ENCODE measurements at regions not wholly inside any gene's neighbourhood (a gene's known extent, or its start where the extent isn't known, plus 50 kb on each side); places are given as distances from the start of the nearest gene placed in this dataset.

DNA sequence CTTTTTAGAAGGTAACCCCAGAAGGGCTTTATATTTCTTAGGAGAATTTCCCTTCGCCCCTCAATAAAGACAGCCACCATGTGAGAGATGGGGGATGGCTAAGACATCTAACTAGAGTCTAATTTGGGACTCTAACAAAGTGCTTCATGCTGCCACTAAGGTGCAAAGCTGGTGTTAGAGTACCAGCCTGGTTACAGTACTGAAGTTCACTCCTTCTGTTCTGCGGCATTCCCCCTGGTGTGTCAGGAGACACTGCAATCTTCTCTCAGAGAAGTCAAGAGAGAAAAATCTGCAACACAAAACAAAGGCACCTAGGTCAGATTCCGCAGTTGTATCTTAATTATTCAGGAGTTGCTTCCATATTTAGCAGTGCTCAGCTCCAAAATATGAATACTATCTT lies 603.0 kb upstream of the CADM1 start:
- DNase-seq (ENCODE audit: missing footprints) (no peak), ATAC-seq (no peak)
- intact Hi-C loops (cut with DNase I): no loop called here

DNA sequence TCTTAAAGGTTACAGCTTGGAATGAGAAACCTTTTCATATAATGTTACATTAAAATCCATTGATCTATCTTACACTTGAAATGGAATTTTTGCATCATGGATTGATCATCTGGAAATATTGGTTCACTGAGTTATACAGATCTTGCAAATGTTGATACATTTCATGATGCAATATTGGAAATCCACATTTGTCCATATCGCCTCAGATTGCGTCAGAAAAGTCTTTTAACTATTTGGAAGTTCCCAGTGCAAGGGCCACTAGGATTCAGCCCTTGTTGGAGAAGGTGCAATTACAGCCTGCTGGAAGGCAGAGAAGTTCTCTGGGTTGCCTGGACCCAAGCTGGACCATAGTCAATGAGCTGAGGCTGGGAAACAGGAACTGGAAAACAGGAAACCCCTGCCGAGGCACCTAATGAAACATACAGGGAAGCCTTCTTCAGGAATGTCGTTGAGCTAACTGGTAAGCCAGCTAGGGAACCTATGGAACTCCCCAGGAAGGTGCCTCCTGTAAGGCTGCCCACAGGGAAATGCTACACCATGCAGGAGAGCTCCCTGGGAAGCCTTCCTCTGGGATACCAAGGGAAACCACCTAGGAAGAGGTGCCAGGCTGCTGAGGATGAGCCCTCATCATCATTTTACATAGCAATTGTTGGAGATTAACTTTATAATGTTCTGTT lies 600.4 kb upstream of the CADM1 start:
- intact Hi-C loops (cut with DNase I): no loop called here
- ATAC-seq (no peak), DNase-seq (ENCODE audit: missing footprints) (no peak)

DNA sequence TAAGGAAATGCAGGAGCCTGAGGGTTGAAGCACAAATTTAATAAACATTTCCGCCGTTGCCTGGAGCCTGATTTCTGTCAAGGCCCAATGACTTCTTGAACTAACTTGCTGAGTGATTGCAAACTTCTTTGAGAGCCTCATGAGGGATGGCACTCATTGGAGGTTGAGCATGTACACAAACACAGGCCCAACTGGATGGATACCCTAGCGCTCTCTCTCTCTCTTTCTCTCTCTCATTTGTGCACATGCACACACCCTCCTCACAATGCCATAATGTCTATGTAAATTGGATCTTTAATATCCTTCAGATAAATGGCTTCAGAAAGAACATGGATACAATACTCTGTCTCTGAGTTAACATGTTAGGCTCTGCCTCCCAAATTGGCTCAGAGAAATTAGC lies 597.7 kb upstream of the CADM1 start:
- intact Hi-C loops (cut with DNase I): no loop called here
- ATAC-seq: no peak
- DNase-seq (ENCODE audit: missing footprints): no peak

DNA sequence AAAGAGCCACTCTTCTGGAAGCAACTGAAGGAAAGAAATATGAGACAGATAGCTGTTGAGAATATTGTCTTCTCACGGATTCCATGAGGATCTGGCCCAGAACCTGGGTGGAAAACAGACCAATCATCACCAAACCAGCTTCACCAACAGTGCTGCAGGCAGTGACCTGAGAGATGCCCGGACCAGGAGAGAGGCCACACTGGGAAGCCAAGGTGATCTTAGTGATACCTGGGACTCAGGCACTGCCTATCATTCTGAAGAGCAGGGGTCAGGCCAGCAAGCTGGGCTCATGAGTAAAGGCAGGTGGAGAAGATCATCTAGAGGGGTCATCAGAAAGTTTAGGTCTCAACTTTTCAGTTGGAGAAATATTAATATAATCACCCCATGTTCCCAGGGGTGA lies 595.8 kb upstream of the CADM1 start:
- DNase-seq (ENCODE audit: missing footprints) (no peak), ATAC-seq (no peak)
- intact Hi-C loops (cut with DNase I): no loop called here

DNA sequence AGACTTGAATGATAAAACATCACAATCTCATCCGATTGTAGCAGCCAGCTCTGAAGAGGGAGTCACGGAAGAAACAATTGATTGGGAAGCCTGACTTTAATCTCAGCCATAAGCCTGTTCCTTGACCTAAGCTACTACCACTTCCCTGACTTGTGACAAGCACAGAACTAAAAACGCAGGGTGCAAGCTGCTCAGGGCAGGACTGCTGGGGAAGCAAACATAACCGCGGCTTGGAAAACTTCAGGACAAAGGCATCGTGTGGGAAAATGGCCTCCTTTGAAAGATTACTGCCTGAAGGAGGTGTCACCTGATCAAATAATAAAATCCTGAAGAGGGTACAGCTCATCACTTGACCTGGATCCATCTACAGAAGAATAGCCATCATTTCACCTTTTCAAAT lies 595.3 kb upstream of the CADM1 start:
- no peak for DNase-seq (ENCODE audit: missing footprints)
- intact Hi-C loops (cut with DNase I): no loop called here
- no peak for ATAC-seq

DNA sequence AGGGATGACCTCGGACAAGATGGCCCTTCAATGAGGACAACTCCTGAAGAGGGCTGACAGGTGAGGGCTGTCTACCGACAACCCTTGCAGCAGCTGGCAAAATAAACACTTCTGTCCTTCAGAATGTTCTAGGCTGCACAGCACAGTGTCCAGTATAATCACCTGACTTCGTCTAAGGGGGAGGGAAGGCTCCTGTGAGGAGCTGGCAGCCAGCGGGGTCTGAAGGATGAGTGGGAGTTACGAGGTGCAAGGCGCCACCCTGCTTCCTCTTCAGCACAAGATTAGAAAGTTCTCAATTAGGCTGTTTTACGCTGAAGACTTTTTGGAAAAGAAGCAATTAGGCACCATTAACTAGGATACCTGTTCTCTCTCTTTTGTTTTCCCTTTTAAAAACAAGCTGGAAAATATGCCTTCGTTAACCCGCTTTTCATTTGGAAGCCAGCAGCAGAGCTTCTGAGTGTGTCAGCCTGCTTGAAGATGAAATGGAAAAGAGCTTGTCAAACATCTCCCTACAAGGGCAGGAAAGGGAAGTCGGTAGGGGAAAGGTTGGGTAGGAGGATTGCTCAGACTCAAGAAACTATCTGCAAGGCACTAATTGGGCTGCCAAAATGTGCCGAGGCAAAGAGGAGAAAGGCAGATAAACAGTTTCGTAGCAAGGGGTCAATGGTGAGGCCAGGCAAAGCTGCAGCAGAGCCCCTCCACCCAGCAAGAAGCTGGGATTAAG lies 592.2 kb upstream of the CADM1 start:
- ATAC-seq (no peak), DNase-seq (ENCODE audit: missing footprints) (no peak)
- intact Hi-C loops (cut with DNase I): no loop called here

DNA sequence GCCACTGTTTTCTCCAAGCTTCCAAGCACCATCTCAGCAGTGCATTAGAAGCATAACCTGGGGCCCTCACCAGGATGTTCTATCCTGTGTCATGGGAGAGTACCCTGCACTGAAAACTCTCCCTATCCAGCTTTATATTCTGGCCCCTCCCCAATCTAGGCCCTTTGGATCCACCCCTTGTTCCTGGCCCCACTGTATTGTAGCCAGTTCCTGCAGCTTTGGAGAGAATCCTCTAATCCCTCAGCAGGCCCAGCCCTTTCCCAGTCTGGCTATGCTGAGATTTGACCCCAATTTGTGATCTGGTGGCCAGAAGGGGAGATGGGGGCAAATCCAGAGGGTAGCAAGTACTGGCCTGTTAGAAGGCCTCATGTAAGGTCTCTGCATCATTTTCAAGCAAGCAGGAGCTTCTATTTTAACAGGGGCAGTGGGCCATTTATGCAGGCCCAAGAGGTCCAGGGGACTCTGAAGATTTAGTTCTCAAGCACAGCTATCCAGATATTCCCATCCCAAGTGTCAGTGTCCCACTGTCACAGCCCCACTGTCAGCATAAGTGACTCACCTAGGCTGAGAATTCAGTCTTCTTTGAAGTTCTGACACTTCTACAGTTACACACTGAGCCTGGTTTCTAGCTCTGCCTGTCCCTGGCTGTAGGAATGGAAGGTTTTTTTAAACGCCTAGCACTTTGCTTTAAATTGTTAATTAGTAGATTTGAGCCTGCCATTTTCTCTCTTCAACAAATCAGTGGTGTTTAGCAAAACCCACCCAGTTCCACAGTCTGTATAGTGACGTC lies 589.5 kb upstream of the CADM1 start:
- DNase-seq (ENCODE audit: missing footprints) (no peak), ATAC-seq (no peak)
- intact Hi-C loops (cut with DNase I): no loop called here

DNA sequence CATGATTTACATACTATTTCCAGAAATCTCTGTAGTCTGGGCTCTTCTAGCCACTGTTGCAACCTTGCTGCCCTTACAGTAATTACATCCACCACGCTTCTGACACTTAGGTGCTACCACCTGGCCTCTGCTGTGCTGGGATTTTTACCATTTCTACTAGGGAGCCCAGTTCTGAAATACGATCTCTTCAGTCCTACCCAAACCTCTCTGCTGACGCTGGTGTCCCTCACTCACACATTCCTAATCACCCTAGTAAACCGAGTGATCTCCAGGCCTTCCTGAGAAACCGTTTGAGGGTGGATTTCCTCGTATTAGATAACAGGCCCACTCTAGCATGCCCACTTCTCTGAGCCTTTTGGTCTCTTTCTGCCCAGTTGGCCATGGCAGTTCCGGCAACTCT lies 588.9 kb upstream of the CADM1 start:
- DNase-seq (ENCODE audit: missing footprints) (no peak), ATAC-seq (no peak)
- intact Hi-C loops (cut with DNase I): no loop called here

DNA sequence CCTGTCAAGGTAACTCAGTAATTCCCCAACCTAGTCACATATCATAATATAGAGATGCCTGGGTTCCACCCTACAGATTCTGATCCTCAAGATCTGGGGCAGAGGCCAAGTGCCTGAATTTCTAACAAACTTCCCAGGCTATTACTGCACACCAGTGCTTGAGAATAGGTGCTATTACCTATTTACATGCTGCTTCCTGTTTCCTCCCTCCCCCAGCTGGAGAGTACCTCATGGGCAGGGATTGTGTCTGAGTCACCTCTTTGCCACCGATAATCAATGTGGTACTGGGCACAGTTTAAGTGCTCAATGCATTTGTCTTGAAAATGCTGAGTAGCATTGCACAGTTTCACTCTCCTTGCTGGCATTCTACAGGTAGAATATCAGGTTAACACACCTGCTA lies 582.2 kb upstream of the CADM1 start:
- DNase-seq (ENCODE audit: missing footprints) (no peak), ATAC-seq (no peak)
- intact Hi-C loops (cut with DNase I): no loop called here

DNA sequence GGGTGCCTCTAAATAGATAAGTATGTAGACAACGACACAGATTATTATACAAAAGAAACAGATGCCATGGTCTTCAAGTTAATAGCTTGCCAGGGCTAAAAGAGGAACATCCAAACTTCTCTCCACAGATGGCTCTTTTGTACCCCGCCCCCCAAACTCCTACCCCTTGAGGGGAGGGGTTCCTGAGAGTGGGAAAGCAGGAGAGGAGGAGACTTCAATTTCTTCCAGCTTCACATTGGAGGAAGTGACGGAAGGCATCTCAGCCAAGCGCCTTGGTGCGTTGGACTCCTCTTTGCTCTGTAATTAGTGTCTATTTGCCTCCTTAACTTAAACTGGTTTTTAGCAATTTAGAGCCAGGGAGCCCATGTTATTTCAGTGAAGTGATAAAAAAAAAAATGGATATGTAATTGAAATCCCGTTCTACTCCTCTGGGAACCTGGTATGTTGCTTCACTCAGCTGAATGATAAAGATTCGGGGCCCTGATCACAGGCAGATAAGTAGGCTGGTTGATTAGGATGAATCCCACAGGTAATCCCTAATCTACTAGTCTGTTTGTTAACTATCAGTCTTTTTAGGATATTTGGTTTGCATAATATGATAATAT lies 580.9 kb upstream of the CADM1 start:
- no peak for ATAC-seq
- no peak for DNase-seq (ENCODE audit: missing footprints)
- intact Hi-C loops (cut with DNase I): no loop called here

DNA sequence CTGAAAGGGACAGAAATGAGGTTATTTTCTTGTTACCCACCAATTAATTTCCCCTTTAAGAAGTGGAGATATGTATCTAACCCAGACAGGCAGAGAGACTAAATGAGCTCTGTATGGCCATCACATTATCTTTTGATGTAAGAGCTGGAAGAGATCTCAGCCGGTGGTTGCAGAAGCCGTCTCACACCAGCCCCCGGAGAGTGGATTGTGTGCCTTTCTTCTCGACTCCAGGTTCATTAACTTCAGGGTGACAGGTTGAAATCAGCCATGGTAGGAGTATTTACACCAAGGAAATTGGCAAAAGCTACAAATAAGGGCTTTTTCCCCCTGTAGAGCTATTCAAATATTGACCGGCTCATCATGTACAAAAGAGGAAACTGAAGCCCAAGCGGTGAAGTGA lies 580.3 kb upstream of the CADM1 start:
- ATAC-seq (no peak), DNase-seq (ENCODE audit: missing footprints) (no peak)

DNA sequence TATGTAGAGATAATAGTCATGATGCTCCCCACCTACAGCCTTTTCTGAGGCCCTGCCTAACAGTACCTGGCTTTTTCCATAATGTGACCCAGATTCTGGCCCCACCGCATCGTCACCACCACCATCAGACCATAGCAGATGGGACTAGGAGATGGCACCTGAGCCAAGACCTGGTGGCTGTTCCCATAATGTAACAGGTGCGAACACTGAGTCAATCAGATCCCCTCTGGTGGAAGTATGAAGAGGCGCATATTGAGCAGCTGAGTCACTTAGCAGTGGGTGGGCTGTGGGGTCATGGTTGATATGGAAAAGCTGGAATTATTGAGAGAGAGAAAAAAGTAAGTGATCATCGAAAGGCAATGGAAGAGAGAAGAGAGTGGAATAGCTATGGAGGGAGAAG lies 578.0 kb upstream of the CADM1 start:
- ATAC-seq: no peak
- DNase-seq (ENCODE audit: missing footprints): no peak
- intact Hi-C loops (cut with DNase I): no loop called here

More for the DNA sequence above, 580.3 kb upstream of the CADM1 start:
- intact Hi-C loops (cut with DNase I): no loop called here

DNA sequence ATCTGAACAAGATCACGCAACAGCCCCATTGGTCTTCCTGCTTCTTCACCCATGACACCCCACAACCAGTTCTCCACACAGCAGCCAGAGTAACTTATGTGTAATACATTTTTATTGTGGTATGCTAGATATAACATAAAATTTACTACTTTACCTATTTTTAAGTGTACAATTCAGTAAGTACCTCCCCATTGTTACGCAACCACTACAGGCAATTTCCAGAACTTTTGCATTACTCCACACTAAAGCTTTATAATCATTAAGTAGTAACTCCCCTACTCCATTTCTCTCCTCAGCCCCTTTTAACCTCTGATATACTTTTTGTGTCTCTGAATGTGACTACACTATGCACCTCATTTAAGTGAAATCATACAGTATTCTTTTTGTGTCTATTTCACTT lies 575.4 kb upstream of the CADM1 start:
- intact Hi-C loops (cut with DNase I): no loop called here
- DNase-seq (ENCODE audit: missing footprints) (no peak), ATAC-seq (no peak)

DNA sequence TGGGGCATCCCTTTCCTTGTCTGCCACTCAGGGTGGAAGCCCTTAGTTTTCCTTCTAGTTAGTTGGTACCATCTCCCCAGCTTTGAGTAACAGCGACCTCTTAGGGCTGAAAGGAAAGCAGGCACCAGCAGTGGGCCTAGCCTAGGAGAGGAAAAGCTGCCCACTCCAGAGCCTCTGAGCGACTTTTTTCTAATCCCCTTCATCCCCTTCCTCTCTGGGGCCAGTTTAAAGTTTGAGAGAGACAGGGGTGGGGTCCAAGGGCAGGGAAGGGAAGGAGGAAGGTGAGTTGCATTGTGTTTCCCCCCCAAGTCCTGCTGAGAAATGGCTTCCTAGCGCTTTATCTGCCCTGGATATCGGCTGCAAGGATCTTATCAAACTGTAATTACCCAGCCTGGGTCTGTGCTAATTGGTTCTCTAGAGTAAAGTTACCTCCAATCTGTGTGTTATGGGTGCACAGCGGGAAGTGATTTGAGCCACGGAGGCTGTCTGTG lies 573.9 kb upstream of the CADM1 start:
- no peak for ATAC-seq
- no peak for DNase-seq (ENCODE audit: missing footprints)
- intact Hi-C loops (cut with DNase I): no loop called here

DNA sequence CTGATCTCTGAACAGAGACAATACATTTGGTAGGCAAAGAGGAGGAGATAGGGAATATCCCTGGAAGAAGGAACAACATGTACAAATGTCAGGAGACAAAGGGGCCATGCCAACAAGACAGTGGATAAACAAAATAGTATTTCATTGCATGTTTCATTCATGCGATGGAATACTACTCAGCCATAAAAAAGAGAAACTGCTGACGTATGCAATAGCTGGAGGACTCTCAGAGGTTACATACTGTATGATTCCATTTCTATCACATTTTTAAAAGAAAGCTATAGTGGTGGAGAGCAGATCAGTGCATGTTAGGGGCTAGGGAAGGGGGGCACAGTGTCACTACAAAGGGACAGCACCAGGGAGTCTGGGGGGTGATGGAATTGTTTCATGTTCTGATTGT lies 572.9 kb upstream of the CADM1 start:
- ATAC-seq: no peak
- DNase-seq (ENCODE audit: missing footprints): no peak
- intact Hi-C loops (cut with DNase I): no loop called here

DNA sequence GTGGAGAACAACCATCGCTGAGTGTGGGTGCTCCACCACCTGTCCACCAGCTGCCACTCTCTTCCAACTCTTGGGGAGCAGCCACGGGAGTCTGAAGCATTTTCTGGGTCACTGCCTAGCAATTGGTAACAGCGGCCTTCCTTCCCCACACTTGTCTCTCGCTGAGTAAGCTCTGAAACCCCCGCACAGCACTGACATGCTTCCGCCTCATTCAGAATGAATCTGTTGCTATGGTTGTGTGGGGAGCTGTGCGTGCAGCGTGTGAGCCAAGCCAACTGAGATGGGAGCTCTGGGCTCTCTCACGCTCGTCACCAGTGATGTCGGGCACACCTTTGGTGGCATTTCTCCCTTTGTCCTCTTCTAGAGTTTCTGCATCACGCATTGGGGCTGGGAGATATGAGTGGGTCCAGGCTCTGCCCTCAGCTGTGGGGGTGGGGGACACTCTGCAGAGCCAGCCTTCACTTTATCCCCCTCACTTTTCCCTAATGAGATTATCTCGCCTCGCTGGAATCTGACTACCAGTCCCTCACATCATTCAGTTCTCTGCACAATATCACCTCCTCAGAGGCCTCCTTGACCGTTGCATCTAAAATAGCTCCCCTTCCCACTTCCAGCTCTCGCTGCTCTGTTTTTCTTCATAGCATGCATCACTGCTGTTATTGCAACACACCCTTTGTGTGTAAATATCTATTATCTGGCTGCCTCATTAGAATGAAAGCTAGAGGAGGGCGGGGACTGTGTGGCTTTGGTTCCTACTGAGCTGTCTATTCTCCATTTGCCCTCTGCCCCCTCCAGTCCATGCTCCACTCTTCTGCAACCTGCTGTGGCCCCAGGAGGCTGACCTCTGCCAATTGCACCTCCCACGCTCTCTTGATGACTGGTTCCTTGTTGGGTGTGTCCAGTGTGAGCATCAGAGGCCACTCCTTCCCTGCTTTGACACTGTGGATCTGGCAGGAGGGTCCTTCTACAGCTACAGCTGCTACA lies 569.9 kb upstream of the CADM1 start:
- ATAC-seq (peak; percentile 80), DNase-seq (ENCODE audit: missing footprints) (no peak)
- intact Hi-C loops (cut with DNase I): no loop called here

DNA sequence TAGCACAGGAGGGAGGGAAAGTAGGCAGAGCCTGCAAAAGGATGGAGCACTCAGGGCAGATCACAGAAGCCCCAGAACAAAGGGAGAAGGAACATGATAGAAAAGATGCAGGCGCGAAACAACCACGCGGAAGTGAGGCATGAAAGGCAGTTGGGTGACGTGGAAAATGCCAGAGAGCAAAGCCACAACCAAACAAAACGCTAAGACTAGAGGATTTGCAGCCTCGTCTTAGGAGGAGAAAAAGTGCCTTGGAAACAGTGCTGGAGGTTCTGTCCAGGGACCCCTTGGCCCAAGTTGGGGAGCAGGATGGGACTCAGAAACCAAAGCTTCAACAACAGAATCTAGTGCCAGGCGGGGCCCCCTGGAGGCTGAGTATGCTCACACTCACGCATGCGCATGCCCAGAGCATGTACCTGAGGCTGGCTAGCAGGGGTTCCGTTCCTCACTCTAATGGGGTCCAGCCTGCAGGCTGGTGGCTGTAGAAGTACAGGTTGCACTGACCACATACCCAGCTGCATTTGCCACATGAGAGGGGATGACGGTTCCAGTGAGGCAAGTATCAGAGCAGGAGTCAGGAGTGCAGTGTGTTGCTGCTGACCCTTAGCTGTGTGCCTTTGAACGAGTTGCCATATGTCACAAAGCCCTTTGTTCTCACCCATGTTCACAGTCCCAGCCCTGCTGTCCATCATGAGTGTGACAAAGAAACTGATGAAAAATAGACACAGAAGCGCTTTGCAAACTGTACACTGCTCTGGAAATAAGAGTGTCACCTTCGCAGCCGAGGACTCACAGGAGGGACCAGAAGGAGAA lies 568.6 kb upstream of the CADM1 start:
- intact Hi-C loops (cut with DNase I): no loop called here
- DNase-seq (ENCODE audit: missing footprints): no peak
- no peak for ATAC-seq

DNA sequence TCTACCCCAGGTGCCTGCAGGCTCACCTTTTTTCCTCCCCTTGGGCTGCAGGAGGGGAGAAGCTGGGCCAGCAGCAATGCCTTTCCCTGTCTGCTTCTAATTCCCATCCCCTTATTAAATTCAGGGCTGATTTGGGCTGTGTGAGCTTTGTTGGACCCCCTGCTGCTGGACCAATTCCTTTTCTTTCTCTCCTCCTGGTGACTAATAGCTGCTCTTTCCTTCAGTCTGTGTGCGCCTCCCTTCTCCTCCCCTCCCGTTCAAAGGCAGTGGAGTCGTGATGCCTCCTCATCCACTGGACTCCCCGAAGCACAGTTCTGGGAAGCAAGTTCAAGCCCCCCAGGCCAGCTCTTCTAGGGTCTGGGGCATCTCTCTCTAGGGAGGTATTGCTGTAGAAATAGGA lies 567.9 kb upstream of the CADM1 start:
- no peak for ATAC-seq
- intact Hi-C loops (cut with DNase I): no loop called here

More for the DNA sequence above, 567.9 kb upstream of the CADM1 start:
- DNase-seq (ENCODE audit: missing footprints): no peak
